Adrenal gland (tissue), 9 donors: ENCODE measurements at regions not wholly inside any gene's neighbourhood (a gene's known extent, or its start where the extent isn't known, plus 50 kb on each side); places are given as distances from the start of the nearest gene placed in this dataset.

Experiments used
- DNase-seq, 7 donors: peaks; one replicate each; pipeline ENCODE4 v3.0.0-alpha.2; 2019 to 2020
- H3K27ac ChIP-seq, 5 donors: fragments of 200-600 bp; sonication (generic) in 4 of 5; 1 replicate in 3 of 5; 2 replicates in 2 of 5; pipeline versions ENCODE4 v1.5.1 to v1.8.0; 2016 to 2020; ENCODE audit warnings: mild to moderate bottlenecking in 1 of 5
- H3K27me3 ChIP-seq: fragments of 200-600 bp; 2 replicates; pipeline ENCODE4 v1.8.0; 2021
- H3K36me3 ChIP-seq, 2 donors: fragments of 200-600 bp; replicated peaks in 1 of 2; 1 replicate in 1 of 2; 2 replicates in 1 of 2; pipeline versions ENCODE4 v1.5.1 to v1.8.0; 2018 to 2022
- H3K4me1 ChIP-seq, 2 donors: fragments of 200-600 bp; replicated peaks in 1 of 2; 1 replicate in 1 of 2; 2 replicates in 1 of 2; pipeline versions ENCODE4 v1.5.1 to v1.8.0; 2018 to 2021
- H3K4me3 ChIP-seq, 4 donors: fragments of 200-600 bp; sonication (generic) in 3 of 4; one replicate each; pipeline ENCODE4 v1.5.1; 2016 to 2018
- H3K9me3 ChIP-seq, 3 donors: fragments of 200-600 bp; sonication (generic) in 1 of 3; replicated peaks in 1 of 3; 1 replicate in 2 of 3; 2 replicates in 1 of 3; pipeline versions ENCODE4 v1.5.1 to v1.8.0; 2016 to 2021
- POLR2A ChIP-seq, 2 donors: fragments of 450-650 bp; IDR thresholded peaks; one replicate each; pipeline ENCODE4 v1.6.1; 2017; ENCODE audit warnings: antibody characterized with exemption in 2 of 2, mild to moderate bottlenecking in 2 of 2, moderate library complexity in 1 of 2
- WGBS, 4 donors: extraction: QIAGEN DNeasy Blood & Tissue Kit in 2 of 4; methylation state at CpG; one replicate each; pipeline versions ENCODE4 v1.1.5 to v1.1.7; 2013 to 2017; 5-methylcytosine and 5-hydroxymethylcytosine counted together
- intact Hi-C, 2 donors: fragments of 100-400 bp; cut with DNase I; formaldehyde crosslinking; loops; one replicate each; pipeline versions ENCODE4 v1.14.1 to v1.15.0; 2022 to 2023
- TF ChIP-seq, protein P1 (sequence below), 6 experiments: fragments of 450-650 bp in 4 of 6; fragments of 200-600 bp in 2 of 6; sonication (generic) in 1 of 6; IDR thresholded peaks; 1 replicate in 5 of 6; 2 replicates in 1 of 6; pipeline versions ENCODE4 v1.5.1 to v1.8.0; 2016 to 2021; ENCODE audit warnings: antibody characterized with exemption in 6 of 6, mild to moderate bottlenecking in 2 of 6, moderate library complexity in 1 of 6
- donor health status: healthy with polysubstance abuse.
- donor health status: Bipolar disorder and iron deficiency.
- donor health status: DM: yes; HTN: yes; CAD: no.
- donor health status: DM: no; HTN: no; CAD: no.
- donor health status: DM: no; HTN: no; CAD: no.

DNA sequence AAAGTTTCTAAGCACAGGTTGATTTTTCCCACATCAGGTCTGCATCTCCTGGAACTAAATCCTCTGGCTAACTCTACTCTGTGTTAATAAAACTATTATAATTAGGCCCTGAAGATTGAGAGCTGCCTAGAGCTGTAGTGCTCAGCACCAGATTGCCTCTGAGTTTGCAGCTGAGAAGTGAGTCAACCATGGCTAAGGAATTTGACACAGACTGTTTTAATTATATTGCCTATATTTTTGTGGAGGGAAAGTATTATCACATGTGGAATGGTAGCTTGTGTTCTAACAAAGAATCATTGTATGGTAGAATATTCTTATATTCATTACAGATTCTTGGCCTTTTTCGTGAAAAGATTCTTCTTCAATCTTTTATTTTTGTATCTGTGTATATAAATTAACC lies 1907.6 kb upstream of the TENM3 start:
- no peaks in the 10 kb centered on the region for H3K36me3 ChIP-seq
- 2 to 91% (median 86%) methylated on average over 1 of the region's 1 CpG for WGBS, 4 donors
- intact Hi-C loops, result no loop called here

DNA sequence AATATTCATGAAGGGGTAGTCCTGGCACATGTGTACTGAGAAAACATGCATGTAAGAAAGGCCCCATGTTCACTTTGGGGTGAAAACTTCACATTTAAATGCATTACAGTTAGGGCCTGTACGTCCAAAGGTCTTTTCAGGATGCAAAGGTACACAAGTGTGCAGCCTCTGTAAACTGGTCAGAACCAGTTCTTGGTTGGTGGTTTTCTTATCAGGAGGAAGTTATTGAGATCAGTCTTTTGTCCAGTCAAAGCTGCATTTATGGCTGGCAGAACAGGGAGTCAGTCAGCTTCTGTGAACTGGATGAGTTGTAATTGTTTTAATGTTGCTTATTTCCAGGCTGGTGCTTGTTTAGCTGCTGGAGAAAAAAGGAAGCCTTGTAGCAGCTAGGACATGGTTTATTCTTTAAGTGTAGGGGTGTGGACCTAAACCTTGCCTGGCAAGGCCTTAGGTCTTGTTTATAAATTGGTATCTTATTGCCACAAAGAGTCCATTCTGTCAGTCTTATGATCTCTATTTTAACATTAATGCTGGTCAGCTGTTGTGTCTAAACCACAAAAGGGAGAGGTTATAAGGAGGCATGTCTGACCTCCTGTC lies 1906.6 kb upstream of the TENM3 start:
- no peak overlapping the region for H3K27ac ChIP-seq
- DNase-seq, result no peak
- no peaks in the 10 kb centered on the region for H3K36me3 ChIP-seq
- H3K27me3 ChIP-seq, result no peaks in the 10 kb centered on the region
- H3K4me1 ChIP-seq, result no peaks in the 10 kb centered on the region
- WGBS, 4 donors, result 0 to 93% (median 39%) methylated on average over 1 of the region's 1 CpG
- intact Hi-C loops, result no loop called here
- H3K4me3 ChIP-seq, result no peak overlapping the region
- no peak for TF ChIP-seq POLR2A (IDR thresholded peaks at IDR 0.05)
- TF ChIP-seq, protein P1, sequence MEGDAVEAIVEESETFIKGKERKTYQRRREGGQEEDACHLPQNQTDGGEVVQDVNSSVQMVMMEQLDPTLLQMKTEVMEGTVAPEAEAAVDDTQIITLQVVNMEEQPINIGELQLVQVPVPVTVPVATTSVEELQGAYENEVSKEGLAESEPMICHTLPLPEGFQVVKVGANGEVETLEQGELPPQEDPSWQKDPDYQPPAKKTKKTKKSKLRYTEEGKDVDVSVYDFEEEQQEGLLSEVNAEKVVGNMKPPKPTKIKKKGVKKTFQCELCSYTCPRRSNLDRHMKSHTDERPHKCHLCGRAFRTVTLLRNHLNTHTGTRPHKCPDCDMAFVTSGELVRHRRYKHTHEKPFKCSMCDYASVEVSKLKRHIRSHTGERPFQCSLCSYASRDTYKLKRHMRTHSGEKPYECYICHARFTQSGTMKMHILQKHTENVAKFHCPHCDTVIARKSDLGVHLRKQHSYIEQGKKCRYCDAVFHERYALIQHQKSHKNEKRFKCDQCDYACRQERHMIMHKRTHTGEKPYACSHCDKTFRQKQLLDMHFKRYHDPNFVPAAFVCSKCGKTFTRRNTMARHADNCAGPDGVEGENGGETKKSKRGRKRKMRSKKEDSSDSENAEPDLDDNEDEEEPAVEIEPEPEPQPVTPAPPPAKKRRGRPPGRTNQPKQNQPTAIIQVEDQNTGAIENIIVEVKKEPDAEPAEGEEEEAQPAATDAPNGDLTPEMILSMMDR (IDR thresholded peaks at IDR 0.05), result no peak
- H3K9me3 ChIP-seq, result no peaks in the 10 kb centered on the region

More for the DNA sequence above, 1907.6 kb upstream of the TENM3 start:
- no peaks in the 10 kb centered on the region for H3K27me3 ChIP-seq
- H3K4me3 ChIP-seq, result no peak overlapping the region
- DNase-seq, result no peak
- TF ChIP-seq, protein P1 (IDR thresholded peaks at IDR 0.05), result no peak
- TF ChIP-seq POLR2A (IDR thresholded peaks at IDR 0.05), result no peak
- H3K27ac ChIP-seq, result no peak overlapping the region
- H3K4me1 ChIP-seq, result no peaks in the 10 kb centered on the region
- H3K9me3 ChIP-seq, result no peaks in the 10 kb centered on the region

DNA sequence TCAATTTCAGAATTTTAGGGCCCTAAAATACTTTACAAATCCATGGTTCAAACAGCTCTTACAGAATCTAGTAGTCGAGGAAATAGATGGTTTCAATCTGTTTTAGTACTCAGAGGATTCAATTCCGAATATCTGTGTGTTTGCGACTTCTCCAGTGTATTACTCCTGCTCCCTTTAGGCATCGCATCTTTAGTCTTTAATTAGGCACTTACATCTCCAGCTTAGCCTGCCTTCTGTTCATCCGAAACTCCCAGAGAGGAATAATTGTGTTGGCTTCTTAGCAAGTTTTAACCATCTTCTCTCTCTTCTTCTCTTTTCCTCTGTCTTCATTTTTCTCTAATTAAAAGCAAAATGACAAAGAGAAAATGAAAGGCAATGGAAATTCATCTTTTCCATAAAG lies 1901.3 kb upstream of the TENM3 start:
- TF ChIP-seq, protein P1 (IDR thresholded peaks at IDR 0.05), result no peak
- TF ChIP-seq POLR2A (IDR thresholded peaks at IDR 0.05), result no peak
- Histone ChIP-seq H3K9me3 (no peaks in the 10 kb centered on the region), H3K27me3 (no peaks in the 10 kb centered on the region), H3K4me3 (no peak overlapping the region), H3K4me1 (no peaks in the 10 kb centered on the region), H3K36me3 (no peaks in the 10 kb centered on the region), H3K27ac (no peak overlapping the region)
- intact Hi-C loops, result no loop called here
- DNase-seq, result no peak
- 85 to 94% (median 92%) methylated on average over 5 of the region's 5 CpGs for whole genome bisulfite sequencing, 4 donors

DNA sequence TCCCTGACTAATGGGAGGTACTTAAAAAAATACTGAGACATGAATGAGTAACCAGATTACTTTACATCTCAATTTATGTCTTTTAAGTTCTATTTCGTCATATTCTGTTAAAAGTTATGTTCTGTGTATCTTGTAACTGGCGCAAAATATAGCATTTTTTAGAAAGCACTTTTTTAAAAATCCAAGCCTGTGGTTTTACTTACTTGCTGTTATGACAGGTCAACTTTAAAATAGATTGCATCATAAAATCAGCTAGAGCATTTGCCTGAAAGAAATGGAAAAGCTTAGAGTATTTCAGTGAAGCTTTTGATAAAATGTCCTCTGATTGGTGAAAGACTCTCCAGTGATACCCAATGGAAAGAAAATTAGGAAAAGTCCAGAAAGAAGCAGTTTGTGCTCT lies 1892.3 kb upstream of the TENM3 start:
- H3K9me3 ChIP-seq, result no peaks in the 10 kb centered on the region
- H3K4me3 ChIP-seq, result no peak overlapping the region
- H3K4me1 ChIP-seq, result no peaks in the 10 kb centered on the region
- WGBS, 4 donors, result 77 to 85% (median 77%) methylated on average over 2 of the region's 2 CpGs
- no peak overlapping the region for H3K27ac ChIP-seq
- no peak for TF ChIP-seq POLR2A (IDR thresholded peaks at IDR 0.05)
- TF ChIP-seq, protein P1 (IDR thresholded peaks at IDR 0.05), result no peak
- H3K36me3 ChIP-seq, result no peaks in the 10 kb centered on the region
- intact Hi-C loops, result no loop called here
- no peaks in the 10 kb centered on the region for H3K27me3 ChIP-seq
- DNase-seq, result no peak
